ENCODE measurements at regions not wholly inside any gene's neighbourhood (a gene's known extent, or its start where the extent isn't known, plus 50 kb on each side); places are given as distances from the start of the nearest gene placed in this dataset.

GRCh38 chr12:113688313-113688712 is 216.6 kb upstream of the LHX5 start:
- no peaks in the 10 kb centered on the region for H3K9me3 Mint-ChIP-seq (ENCODE audit: low read depth)
- H3K27ac Mint-ChIP-seq: no peak overlapping the region
- no peak overlapping the region for H3K4me3 Mint-ChIP-seq
- DNase-seq (no peak), ATAC-seq (no peak)
- H3K4me1 Mint-ChIP-seq: no peaks in the 10 kb centered on the region
- CTCF ChIA-PET: no interaction called here
- no peaks in the 10 kb centered on the region for H3K36me3 Mint-ChIP-seq
- H3K27me3 Mint-ChIP-seq: peaks cover 3% of the 10 kb centered on the region

- no peaks in the 10 kb centered on the region for H3K36me3 Mint-ChIP-seq
- H3K9me3 Mint-ChIP-seq (ENCODE audit: low read depth): no peaks in the 10 kb centered on the region
- no peak for DNase-seq
- no peaks in the 10 kb centered on the region for H3K4me1 Mint-ChIP-seq
- peaks cover 2% of the 10 kb centered on the region for H3K27me3 Mint-ChIP-seq
- no peak overlapping the region for H3K27ac Mint-ChIP-seq
- ATAC-seq: no peak
- CTCF ChIA-PET: no interaction called here
- no peak overlapping the region for H3K4me3 Mint-ChIP-seq
Observed at GRCh38 chr12:113684908-113685782, 213.5 kb upstream of the LHX5 start.

DNA sequence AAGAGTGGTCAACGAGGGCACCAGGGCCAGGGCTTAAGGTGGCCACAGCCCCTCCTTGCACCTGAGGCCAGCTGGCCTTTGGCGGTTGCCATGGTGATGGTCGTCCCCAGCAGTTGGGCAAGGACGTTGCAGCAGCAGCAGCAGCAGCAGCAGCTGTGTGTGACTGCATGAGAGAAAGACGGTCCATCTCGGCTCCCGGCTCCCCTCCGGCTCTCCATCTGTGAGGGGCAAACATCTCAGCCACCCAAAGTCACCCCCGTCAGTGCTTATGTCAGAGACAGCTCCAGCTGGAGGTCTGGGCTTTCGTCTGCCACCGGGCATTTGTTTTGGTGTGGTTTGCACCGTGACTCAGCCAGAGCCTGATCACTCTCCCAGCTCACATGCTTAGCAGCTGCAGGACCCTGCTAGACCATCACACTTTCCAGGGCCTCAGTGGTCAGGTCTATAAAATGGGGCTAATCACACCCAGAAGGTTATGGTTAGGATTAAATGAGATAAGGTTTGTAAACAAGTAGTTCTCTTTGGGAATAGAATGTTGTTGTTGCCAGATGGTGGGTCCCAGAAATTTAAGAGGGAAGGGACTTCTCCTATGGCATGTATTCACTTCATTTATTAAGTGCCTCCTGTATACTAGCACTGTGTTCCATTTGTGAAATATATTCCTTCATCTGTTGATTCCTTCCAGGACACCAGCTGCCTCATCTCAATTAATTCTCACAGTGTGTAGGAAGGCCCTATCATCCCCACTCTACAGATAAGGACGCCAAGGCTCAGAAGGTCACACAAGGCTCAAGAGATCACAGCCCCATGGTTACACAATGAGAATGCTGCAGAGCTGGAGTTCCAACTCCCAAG is 212.6 kb upstream of the LHX5 start:
- H3K36me3 Mint-ChIP-seq: no peaks in the 10 kb centered on the region
- DNase-seq: no peak
- no peaks in the 10 kb centered on the region for H3K9me3 Mint-ChIP-seq (ENCODE audit: low read depth)
- H3K4me3 Mint-ChIP-seq: no peak overlapping the region
- H3K4me1 Mint-ChIP-seq: no peaks in the 10 kb centered on the region
- H3K27me3 Mint-ChIP-seq: no peaks in the 10 kb centered on the region
- no peak for ATAC-seq
- no peak overlapping the region for H3K27ac Mint-ChIP-seq
- CTCF ChIA-PET: no interaction called here

- H3K27me3 Mint-ChIP-seq: no peaks in the 10 kb centered on the region
- no peak for DNase-seq
- H3K4me1 Mint-ChIP-seq: no peaks in the 10 kb centered on the region
- no peak for ATAC-seq
- no peak overlapping the region for H3K27ac Mint-ChIP-seq
- no peak overlapping the region for H3K4me3 Mint-ChIP-seq
- no peaks in the 10 kb centered on the region for H3K9me3 Mint-ChIP-seq (ENCODE audit: low read depth)
- CTCF ChIA-PET: no interaction called here
- H3K36me3 Mint-ChIP-seq: no peaks in the 10 kb centered on the region
Observed at GRCh38 chr12:113683574-113683973, 211.9 kb upstream of the LHX5 start.

GRCh38 chr12:113680868-113681267 is 209.2 kb upstream of the LHX5 start:
- DNase-seq: no peak
- H3K27ac Mint-ChIP-seq: no peak overlapping the region
- no peaks in the 10 kb centered on the region for H3K4me1 Mint-ChIP-seq
- H3K36me3 Mint-ChIP-seq: no peaks in the 10 kb centered on the region
- ATAC-seq: no peak
- CTCF ChIA-PET: no interaction called here
- no peaks in the 10 kb centered on the region for H3K9me3 Mint-ChIP-seq (ENCODE audit: low read depth)
- no peak overlapping the region for H3K4me3 Mint-ChIP-seq
- H3K27me3 Mint-ChIP-seq: no peaks in the 10 kb centered on the region

GRCh38 chr12:113678223-113679119 is 206.8 kb upstream of the LHX5 start:
- H3K27me3 Mint-ChIP-seq: no peaks in the 10 kb centered on the region
- H3K9me3 Mint-ChIP-seq (ENCODE audit: low read depth): no peaks in the 10 kb centered on the region
- no peak overlapping the region for H3K4me3 Mint-ChIP-seq
- DNase-seq (no peak), ATAC-seq (no peak)
- no peaks in the 10 kb centered on the region for H3K36me3 Mint-ChIP-seq
- no peaks in the 10 kb centered on the region for H3K4me1 Mint-ChIP-seq
- no peak overlapping the region for H3K27ac Mint-ChIP-seq
- CTCF ChIA-PET: no interaction called here

- DNase-seq (no peak), ATAC-seq (no peak)
- H3K9me3 Mint-ChIP-seq (ENCODE audit: low read depth): no peaks in the 10 kb centered on the region
- no peaks in the 10 kb centered on the region for H3K36me3 Mint-ChIP-seq
- H3K27ac Mint-ChIP-seq: no peak overlapping the region
- CTCF ChIA-PET: no interaction called here
- H3K27me3 Mint-ChIP-seq: no peaks in the 10 kb centered on the region
- no peak overlapping the region for H3K4me3 Mint-ChIP-seq
- H3K4me1 Mint-ChIP-seq: no peaks in the 10 kb centered on the region
Observed at GRCh38 chr12:113676547-113676946, 204.9 kb upstream of the LHX5 start.

DNA sequence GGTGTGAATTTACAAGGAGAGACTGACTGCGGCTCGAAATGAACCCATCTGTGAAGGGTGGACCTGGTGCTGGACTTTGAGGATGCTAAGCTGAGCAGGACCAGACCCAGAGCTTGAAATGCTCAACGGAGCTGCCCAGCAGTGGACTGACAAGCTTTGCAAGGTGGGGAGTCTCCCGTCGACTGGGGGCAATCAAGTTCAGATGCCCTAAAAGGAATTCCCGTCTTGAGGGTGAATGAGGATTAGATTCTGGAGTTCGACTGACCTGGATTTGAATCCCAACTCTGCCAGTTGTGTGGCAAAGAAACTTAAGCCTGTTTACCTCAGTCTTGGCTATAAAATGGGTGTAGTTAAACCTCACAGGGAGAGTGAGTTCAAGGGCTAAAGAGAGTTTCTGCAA is 204.4 kb upstream of the LHX5 start:
- ATAC-seq (no peak), DNase-seq (no peak)
- no peak overlapping the region for H3K4me3 Mint-ChIP-seq
- no peak overlapping the region for H3K27ac Mint-ChIP-seq
- no peaks in the 10 kb centered on the region for H3K27me3 Mint-ChIP-seq
- no peaks in the 10 kb centered on the region for H3K9me3 Mint-ChIP-seq (ENCODE audit: low read depth)
- CTCF ChIA-PET: no interaction called here
- H3K36me3 Mint-ChIP-seq: no peaks in the 10 kb centered on the region
- no peaks in the 10 kb centered on the region for H3K4me1 Mint-ChIP-seq

- no peak overlapping the region for H3K27ac Mint-ChIP-seq
- ATAC-seq (no peak), DNase-seq (no peak)
- H3K9me3 Mint-ChIP-seq (ENCODE audit: low read depth): no peaks in the 10 kb centered on the region
- no peaks in the 10 kb centered on the region for H3K4me1 Mint-ChIP-seq
- H3K36me3 Mint-ChIP-seq: no peaks in the 10 kb centered on the region
- H3K4me3 Mint-ChIP-seq: no peak overlapping the region
- CTCF ChIA-PET: no interaction called here
- H3K27me3 Mint-ChIP-seq: peaks cover 4% of the 10 kb centered on the region
Observed at GRCh38 chr12:113674996-113675395, 203.3 kb upstream of the LHX5 start.

- ATAC-seq (no peak), DNase-seq (no peak)
- no peak overlapping the region for H3K27ac Mint-ChIP-seq
- no peaks in the 10 kb centered on the region for H3K4me1 Mint-ChIP-seq
- no peaks in the 10 kb centered on the region for H3K9me3 Mint-ChIP-seq (ENCODE audit: low read depth)
- H3K36me3 Mint-ChIP-seq: no peaks in the 10 kb centered on the region
- no peak overlapping the region for H3K4me3 Mint-ChIP-seq
- peaks cover 10% of the 10 kb centered on the region for H3K27me3 Mint-ChIP-seq
- CTCF ChIA-PET: no interaction called here
Observed at GRCh38 chr12:113674302-113674701, 202.6 kb upstream of the LHX5 start.

DNA sequence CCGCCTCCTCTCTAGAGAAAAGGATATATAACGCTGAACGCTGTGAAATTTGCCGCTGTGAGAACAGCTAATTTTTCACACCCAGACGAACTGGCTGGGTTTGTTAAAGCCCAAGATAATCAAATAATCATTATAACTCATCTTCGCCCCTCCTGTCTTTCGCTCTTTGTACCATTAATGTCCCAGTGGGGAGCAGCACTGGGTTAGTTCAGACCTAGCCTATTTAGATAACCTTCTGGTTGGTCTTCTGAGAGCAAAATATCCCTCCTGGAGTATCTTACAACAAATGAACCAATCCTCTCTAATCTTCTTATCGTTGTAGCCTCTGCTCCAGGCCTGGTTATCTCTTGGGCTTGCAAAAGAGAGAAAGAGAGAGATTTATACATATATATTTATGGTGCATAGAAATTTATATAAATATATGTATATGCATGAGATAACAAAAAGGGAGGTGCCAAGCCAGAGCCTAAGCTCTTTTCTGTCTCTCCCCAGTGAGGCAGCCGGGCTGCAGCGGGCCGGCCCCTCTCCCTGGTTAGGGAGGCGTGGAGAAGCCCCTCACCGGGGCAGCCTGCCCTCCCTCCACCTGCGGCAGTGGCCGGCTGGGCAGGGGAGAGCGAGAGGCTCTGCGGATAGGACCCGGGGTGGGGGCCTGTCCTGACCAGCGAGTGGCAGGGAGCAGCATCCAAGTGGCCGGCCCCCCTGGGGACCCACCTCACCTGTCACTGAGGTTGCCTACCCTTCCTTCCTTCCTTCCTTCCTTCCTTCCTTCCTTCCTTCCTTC is 202.0 kb upstream of the LHX5 start:
- CTCF ChIA-PET: no interaction called here
- DNase-seq (no peak), ATAC-seq (no peak)
- H3K27ac Mint-ChIP-seq: no peak overlapping the region
- H3K9me3 Mint-ChIP-seq (ENCODE audit: low read depth): no peaks in the 10 kb centered on the region
- H3K4me1 Mint-ChIP-seq: no peaks in the 10 kb centered on the region
- no peaks in the 10 kb centered on the region for H3K36me3 Mint-ChIP-seq
- H3K4me3 Mint-ChIP-seq: no peak overlapping the region
- peaks cover 11% of the 10 kb centered on the region for H3K27me3 Mint-ChIP-seq

DNA sequence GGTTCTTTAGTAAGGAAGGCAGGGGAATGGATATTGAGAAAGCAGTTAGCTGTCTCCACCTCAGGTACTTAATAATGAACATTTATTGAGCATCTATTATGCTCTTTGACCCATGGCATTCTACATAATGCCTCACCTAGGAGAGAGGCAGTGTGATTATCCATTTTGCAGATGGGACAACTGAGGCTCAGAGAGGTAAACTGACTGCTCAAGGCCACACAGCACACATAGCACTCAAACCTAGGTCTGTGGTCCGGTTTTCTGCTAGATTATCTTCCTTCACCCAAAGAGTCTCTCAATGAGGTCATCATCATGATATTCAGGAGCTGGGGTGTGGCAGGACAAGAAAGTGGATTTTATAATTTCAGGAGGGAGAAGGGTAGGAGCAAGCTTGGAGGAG is 199.1 kb upstream of the LHX5 start:
- no peak for ATAC-seq
- no peak overlapping the region for H3K27ac Mint-ChIP-seq
- no peaks in the 10 kb centered on the region for H3K9me3 Mint-ChIP-seq (ENCODE audit: low read depth)
- CTCF ChIA-PET: no interaction called here
- no peak overlapping the region for H3K4me3 Mint-ChIP-seq
- DNase-seq: no peak
- H3K27me3 Mint-ChIP-seq: peaks cover 17% of the 10 kb centered on the region
- H3K36me3 Mint-ChIP-seq: no peaks in the 10 kb centered on the region
- no peaks in the 10 kb centered on the region for H3K4me1 Mint-ChIP-seq
